CD4-positive, alpha-beta T cell treated with Interleukin-15 for 4 hours (primary cell): ENCODE measurements at regions not wholly inside any gene's neighbourhood (a gene's known extent, or its start where the extent isn't known, plus 50 kb on each side); places are given as distances from the start of the nearest gene placed in this dataset.
"Not testable (repeated sequence)": the region's sequence is repeated elsewhere in the genome, so short reads cannot be mapped to it uniquely, and the experiment has no call there.

Experiments used
- DNase-seq: peaks from one replicate; pipeline ENCODE4 v3.0.0-alpha.2; 2020; ENCODE audit warnings: low spot score

GRCh38 chr16:79407005-79407404 lies 193.5 kb downstream of the MAF start:
- DNase-seq = no peak

DNA sequence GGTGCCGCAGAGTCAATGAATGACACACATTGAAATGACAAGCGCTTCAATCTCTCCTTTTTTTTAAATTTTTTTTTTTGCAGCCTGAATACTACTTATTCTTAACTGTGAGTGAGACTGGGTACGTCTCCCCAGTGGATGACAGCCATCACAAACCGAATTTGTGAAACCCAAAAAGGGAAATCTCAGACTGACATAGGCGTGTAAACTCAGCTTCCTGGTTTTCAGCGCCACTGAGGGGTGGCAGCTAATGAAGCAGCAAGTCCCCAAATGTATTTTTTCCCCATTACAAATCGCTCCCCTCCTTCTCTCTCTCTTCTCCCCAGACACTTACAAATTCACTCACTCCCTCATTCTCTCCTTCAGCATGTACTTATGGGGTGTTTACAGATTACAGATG lies 196.0 kb downstream of the MAF start:
- no peak for DNase-seq

- DNase-seq = no peak
Observed at GRCh38 chr16:79403534-79403933, 197.0 kb downstream of the MAF start.

DNA sequence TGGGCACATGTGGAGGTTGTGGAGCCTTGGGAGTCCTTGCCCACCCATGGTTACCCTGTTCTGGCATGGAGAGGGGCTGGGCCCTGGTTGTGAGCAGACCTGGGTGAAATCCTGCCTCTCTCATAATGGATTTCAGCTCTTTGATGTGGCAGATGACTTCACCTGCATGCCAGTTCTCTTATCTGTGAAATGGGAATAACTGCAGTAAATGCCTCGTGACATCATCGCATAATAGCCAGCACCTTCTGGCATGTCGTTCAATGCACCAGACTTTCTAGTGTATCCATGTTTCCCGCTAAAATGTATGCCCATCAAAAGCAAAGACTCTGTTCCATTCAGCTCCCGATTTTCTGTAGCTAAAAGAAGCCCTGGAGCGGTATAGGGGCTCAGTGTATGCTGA lies 197.6 kb downstream of the MAF start:
- DNase-seq = no peak

DNA sequence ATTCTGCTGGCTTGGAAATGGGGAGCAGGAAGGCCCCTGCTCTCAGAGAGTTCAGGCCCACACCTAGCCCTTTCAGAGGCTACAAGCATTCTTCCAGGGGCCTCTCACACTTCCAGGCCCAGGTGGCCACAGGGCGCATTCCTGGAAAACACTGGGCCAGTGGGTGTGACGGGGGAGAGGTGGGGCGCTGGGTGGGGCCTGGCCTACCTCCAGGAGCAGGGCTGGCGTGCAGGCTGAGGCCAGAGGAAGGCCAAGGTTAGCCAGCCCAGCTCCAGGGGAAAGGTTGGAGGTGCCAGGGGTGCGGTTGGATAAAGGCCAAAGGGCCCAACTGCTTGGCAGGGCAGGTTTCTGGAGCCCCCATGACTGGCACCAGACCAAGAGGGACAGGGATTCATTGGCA lies 198.2 kb downstream of the MAF start:
- no peak for DNase-seq

DNA sequence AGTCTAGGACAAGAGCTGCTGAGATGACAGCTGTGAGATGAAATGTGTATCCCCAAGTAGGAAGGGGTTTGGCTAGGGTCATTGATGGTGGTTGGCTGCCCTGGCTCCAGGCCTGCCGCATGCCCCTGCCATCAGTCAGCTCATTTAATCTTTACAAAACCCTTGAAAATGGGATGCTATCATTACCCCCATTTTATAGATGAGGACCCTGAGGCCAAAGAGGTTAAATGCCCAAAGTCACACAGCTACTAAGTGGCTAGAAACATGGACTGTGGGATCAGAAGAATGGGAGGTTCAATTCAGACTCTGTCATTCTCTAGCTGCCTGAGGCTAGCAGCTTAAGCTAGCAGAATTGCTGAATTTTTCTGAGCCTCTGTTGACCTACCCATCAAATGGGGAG lies 198.8 kb downstream of the MAF start:
- DNase-seq = no peak

- no peak for DNase-seq
Observed at GRCh38 chr16:79401157-79401556, 199.4 kb downstream of the MAF start.

DNA sequence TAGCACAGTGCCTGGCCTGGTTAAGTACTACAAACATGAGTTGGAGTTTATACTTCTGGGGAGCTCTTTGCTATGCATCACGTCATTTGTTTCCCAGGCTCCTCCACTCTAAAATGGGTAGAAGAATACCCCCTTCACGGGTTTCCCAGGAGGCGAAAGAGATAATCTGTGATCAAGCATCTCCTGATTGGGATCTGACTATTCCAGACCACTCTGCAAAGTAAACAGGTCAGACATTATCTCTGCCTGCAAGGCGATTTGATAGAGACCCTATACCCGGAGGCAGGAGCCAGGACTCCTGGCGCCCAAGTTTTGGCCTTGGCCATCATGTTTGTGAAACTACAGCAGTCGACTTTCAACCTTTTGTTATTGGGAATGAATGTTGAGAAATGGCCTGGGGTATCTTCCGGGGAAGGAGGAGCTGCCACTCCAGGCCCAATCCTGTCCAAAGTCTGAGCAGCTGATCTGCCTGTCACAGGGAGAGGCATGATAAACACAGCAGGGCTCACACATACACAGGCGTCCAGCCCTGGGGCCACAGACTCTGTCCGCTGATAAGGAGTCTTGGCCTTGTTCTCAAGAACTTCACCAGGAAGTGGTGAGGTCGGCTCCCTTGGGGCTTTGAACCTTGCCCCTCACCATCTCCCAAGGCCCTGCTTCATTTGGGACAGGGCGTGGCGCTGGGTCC lies 199.9 kb downstream of the MAF start:
- DNase-seq = no peak

- no peak for DNase-seq
Observed at GRCh38 chr16:79395591-79395990, 204.9 kb downstream of the MAF start.

GRCh38 chr16:79394206-79394605 lies 206.3 kb downstream of the MAF start:
- DNase-seq = no peak

DNA sequence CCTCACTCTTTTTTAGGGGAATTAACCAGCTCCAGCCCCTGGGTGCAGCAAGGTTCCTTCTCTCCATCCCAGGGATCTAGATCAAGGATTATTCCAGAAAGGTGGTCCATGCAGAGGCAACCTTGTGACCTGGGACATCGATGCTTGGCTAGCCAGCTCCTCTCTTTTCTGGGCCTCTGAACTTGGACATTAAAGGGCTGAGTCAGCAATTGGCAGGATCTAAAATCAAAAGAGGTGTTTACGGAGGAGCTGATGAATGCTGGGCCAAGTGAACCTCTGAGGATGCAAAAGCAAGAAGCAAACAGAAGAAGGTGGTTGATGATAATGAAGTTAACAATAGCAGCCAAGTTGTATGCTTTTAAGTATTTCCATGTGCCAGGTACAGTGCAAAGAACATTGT lies 207.0 kb downstream of the MAF start:
- no peak for DNase-seq

GRCh38 chr16:79393127-79393526 lies 207.4 kb downstream of the MAF start:
- DNase-seq = no peak

GRCh38 chr16:79392081-79392480 lies 208.5 kb downstream of the MAF start:
- DNase-seq = no peak

DNA sequence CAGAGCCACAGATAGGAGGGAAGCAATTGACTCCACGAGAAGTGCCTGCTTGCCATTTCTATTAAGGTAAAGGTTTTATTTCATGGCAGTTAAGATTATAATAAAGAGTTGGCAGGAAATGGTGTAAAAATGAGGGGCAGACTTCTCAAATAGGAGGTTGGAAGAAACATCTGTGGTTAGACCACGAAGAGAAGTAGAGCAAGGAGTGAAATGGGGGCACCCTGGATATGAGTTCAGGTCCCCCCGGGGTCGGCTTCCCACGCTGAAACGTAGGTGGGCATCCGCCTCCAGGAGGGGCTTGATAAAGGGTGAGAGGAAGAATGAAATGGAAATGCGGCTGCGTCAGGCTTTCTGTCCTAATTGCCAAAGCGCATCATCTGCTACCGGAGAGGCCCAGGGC lies 209.1 kb downstream of the MAF start:
- DNase-seq = no peak

DNA sequence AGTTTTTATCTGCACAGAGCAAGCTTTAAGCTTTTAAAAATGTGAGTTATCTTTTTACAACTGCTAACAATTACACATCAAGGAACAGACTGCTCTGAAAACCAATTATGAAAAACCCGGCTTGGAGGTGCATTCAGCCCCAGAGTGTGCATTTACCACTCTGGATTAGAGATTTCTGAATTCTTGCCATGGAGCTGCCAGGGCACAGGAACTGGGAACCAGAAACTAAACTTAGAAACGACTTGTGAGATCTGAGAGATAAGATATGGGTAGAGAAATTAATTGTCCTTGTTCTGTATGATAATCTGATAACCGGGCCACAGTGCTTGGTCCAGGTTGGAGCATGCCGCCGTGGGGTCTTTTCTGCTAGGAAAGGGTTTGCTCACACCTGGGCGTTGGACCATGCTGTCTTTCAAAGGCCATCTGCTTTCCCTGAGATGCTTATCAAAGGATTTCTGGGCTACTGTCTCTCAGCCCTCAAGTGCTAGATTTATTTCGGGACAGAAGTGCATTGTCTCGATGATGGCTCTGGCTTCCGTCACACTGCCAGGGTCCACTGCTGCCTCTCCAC lies 210.0 kb downstream of the MAF start:
- no peak for DNase-seq

GRCh38 chr16:79388396-79388795 lies 212.1 kb downstream of the MAF start:
- DNase-seq = no peak

GRCh38 chr16:79386299-79386698 lies 214.2 kb downstream of the MAF start:
- DNase-seq = no peak

DNA sequence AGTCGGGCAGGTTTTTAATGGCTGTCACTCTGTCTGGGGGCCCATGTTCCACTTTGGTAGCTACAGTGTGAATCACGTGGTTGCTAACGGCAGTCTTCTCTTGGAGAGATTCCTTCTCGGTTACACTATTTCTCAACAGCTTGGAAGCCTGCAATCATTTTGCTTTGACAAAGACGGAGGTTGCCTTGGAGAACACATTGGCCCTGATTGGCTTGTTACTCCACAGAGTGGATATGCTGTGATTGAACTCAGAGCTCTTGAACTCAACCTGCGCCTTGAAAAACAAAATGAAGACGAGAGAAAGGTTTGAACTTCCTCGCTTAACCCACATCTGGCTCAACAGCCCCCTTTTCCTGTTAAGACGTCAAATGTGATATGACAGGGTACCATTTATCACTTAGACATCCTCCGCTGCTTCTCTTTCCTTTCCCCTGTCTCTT lies 218.9 kb downstream of the MAF start:
- peak; percentile 13 for DNase-seq

DNA sequence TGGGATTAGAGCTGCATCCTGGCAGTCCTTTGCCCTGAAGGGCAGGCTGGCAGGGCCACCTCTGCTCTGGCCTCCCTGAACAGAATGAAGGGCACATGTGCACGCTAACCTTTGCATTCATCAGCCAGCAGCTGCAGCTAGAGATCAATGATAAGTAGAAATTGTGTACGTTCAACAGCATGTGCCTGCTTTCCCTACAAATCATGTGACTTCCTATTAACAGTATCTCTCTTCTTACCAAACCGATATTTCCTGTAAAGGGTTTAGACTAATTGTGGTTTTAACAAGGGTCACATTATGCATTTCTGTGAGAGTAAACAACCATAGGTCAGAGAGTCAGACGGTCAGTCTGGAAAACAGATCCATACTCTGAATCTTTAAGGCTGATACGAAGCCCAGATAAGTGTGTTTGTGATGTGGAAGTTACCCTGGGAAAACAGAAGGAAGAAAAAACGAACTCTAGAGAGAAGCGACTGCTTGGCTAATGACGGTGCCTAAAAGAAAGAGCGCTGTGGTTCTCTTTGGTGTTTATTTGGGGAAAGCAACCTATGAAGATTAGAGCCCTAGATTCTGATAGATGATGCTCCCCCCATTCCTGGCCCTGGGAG lies 219.4 kb downstream of the MAF start:
- DNase-seq = peak; percentile 43

DNA sequence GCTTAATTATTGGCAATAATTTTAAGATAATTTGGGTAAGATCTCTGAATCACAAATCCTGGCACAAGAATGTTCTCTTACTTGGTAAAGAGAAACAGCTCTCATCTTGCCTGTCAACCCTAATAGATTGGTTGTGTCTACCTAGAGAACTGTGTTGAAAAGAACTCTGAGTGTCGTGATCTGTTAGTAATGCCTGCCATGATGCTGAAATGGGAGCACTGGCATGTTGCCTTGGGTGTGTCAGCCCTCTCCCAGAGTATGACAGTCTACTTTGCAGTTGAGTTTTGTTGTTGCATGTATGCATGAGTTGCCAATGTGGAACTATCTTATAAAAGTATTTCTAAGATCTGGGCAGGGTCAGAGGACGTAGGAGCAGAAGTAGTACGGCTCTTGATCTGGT lies 221.4 kb downstream of the MAF start:
- no peak for DNase-seq

- not testable (repeated sequence) for DNase-seq
Observed at GRCh38 chr16:79377082-79377481, 223.5 kb downstream of the MAF start.

DNA sequence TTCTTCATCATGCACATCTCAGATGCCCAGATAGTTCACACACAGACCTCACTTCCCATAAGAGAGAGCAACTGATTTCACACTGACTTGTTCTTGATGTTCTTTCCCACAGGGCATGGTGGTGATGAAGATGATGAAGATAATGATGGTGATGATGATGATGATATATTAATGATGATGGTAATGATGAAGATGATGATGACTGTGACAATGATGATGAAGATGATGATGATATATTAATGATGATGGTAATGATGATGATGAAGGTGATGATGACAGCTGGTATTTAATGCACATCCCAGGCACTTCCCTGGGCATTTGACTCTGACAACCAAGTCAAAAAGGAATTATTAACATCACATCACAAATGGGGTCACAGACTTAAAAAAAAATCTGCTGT lies 225.2 kb downstream of the MAF start:
- DNase-seq = no peak

DNA sequence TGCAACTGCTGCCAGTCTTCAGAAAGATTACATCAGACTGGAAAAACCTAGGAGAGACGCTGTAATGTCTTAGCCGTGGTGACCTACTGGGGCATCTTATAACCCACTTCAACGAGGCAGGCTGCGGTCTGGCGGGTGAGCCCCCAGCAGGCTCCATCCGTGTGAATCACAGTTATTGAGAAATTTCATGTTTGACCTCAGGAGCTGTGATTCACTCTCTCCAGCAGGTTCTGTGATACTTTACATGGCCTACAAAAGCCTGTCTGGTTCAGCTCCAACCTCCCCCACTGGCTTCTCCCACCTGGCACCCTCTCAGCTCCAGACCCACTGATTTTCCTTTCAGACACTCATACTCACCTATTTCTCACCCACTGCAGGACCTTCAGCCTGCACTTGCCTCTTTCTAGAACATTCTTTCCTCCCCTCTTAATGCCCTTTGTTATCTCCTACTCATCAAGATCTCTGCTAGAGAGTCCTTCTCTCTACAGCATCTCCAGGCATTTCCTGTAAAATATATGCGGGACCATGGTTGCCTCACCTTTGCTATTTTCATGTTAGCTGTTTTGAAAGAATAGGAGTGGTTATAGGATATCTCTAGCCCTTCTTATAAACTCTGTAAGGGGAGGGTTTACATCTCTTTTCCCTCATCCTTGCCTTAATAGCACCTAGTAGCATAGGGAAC lies 227.9 kb downstream of the MAF start:
- DNase-seq = peak; percentile 26
